AG04449 (cell line): ENCODE measurements at regions not wholly inside any gene's neighbourhood (a gene's known extent, or its start where the extent isn't known, plus 50 kb on each side); places are given as distances from the start of the nearest gene placed in this dataset.

Experiments
- CTCF ChIA-PET: fragments of 350-600 bp; formaldehyde crosslinking; extraction: SDS; loops from one replicate; lab custom pipeline; 2021; ENCODE audit warnings: antibody characterized with exemption; lab: Yijun Ruan, JAX
- POLR2A ChIA-PET: fragments of 400-600, 350-600 bp; formaldehyde crosslinking; extraction: SDS; loops from one replicate; lab custom pipeline; 2020; ENCODE audit warnings: antibody characterized with exemption, inconsistent platforms; lab: Yijun Ruan, JAX
- DNase-seq: peaks from one replicate; pipeline ENCODE4 v3.0.0-alpha.2; 2010; ENCODE audit warnings: low read depth, low spot score
- H3K4me3 ChIP-seq: 2 replicates; pipeline ENCODE4 v1.5.1; 2011; ENCODE audit warnings: low read depth, mild to moderate bottlenecking, control low read depth, low read length
- TF ChIP-seq, protein P1 (sequence below): IDR thresholded peaks from one replicate; pipeline ENCODE4 v1.5.1; 2011; ENCODE audit warnings: mild to moderate bottlenecking, moderate library complexity, low read length, control low read depth, inconsistent platforms; ENCODE audit not compliant: insufficient read depth; ENCODE audit errors: missing control alignments

DNA sequence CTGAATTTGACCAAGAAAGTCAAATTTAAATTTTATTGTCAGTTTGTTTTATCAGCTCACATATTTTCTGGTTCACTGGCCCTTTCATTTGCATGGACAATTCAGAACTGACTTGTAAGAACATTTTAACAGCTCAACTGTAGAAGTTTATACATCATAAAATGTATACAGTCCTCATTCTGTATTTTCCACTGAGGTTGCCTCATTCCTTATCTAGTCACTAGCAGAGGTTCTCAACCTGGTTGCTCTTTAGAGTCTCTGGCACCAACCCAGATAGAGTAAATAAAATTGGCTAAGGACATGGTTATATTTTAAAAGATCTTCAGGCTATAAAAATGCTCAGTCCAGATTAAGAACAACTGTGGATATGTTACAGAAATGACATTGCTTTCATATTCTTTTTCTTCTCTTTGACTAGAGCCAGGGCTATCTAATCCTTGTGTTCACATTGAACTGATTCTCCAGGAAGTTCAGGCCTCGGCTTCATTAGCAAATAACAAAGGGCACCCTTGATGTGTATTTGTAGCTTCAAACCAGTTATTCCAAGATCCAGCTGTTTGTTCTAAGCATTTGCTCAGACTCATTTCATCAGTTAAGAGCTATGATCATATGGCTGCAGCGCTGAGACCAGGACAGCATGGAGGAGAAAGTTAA is 782.5 kb downstream of the ETS1 start:
- CTCF ChIA-PET: no interaction called here
- DNase-seq: no peak

DNA sequence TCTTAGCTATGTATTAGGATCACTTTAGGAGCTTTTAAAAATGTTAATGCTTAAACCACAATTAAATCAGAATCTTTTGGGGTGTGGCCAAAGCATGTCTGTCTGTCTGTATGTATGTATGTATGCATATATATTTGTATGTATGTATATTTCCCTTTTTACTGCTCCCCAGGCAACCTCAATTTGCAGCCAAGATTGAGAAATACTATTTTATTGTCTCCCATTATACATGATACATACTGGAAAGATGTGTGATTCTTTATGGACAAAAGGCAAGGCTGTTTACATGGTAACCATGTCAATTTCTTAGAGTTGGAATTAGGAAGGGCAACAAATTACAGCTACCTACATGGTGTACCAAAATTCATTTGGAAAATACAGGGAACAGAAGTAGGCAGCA is 783.6 kb downstream of the ETS1 start:
- CTCF ChIA-PET: no interaction called here

More for the DNA sequence above, 782.5 kb downstream of the ETS1 start:
- POLR2A ChIA-PET: no interaction called here
- TF ChIP-seq, protein P1, sequence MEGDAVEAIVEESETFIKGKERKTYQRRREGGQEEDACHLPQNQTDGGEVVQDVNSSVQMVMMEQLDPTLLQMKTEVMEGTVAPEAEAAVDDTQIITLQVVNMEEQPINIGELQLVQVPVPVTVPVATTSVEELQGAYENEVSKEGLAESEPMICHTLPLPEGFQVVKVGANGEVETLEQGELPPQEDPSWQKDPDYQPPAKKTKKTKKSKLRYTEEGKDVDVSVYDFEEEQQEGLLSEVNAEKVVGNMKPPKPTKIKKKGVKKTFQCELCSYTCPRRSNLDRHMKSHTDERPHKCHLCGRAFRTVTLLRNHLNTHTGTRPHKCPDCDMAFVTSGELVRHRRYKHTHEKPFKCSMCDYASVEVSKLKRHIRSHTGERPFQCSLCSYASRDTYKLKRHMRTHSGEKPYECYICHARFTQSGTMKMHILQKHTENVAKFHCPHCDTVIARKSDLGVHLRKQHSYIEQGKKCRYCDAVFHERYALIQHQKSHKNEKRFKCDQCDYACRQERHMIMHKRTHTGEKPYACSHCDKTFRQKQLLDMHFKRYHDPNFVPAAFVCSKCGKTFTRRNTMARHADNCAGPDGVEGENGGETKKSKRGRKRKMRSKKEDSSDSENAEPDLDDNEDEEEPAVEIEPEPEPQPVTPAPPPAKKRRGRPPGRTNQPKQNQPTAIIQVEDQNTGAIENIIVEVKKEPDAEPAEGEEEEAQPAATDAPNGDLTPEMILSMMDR: no peak
- no peak overlapping the region for H3K4me3 ChIP-seq

DNA sequence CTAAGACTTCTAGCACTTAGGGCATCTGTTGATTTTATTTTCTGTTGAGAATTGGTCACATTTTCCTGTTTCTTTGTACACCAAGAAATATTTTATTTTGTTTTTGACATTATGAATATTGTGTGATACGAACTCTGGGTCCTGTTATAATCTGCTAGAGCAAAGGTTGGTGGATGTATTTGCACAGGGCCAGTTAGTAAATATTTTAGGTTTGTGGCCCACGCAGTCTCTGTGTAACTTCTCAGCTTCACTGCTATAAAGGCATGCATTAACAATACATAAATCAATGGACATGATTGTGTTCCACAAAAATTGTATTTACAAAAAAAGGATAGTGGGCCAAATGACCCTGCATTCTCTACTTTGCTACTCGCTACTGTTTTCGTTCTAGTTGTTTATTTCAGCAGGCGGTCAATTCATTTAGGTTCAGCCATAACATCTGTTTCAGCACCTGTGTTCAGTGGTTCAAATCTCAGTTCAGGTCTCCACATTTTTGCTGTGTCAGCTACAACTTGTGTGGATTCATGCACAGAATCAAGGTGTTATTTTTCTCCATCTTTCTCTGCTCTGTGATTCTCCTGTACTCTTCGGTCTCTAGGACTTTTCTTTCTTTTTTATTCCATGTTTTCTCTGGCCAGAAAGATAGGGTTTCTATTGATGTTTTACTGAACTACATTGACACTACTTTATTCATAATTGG is 786.2 kb downstream of the ETS1 start:
- no peak for DNase-seq
- POLR2A ChIA-PET: no interaction called here
- TF ChIP-seq, protein P1: no peak
- CTCF ChIA-PET: no interaction called here
- H3K4me3 ChIP-seq: no peak overlapping the region

More for the DNA sequence above, 783.6 kb downstream of the ETS1 start:
- POLR2A ChIA-PET: no interaction called here
- H3K4me3 ChIP-seq: no peak overlapping the region
- TF ChIP-seq, protein P1: no peak
- DNase-seq: no peak

DNA sequence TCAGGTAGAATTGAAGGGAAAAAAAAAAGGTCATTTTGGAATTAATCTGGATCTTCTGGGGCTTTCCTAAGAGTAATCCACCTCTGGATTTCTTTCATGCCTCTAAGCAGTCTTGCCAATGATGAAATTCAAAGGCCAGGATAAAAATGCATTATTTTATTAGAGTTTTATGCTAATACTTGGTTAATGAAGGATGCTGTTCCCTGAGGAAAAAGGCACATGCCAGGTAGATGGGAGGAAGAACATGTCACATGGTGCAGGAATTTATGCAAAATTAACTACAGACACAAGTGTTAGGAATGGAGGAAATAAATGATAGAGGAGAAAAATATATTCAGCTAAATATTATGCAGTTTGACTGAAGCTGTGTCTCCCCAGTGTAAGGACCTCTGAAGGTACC is 792.0 kb downstream of the ETS1 start:
- TF ChIP-seq, protein P1: no peak
- CTCF ChIA-PET: no interaction called here

DNA sequence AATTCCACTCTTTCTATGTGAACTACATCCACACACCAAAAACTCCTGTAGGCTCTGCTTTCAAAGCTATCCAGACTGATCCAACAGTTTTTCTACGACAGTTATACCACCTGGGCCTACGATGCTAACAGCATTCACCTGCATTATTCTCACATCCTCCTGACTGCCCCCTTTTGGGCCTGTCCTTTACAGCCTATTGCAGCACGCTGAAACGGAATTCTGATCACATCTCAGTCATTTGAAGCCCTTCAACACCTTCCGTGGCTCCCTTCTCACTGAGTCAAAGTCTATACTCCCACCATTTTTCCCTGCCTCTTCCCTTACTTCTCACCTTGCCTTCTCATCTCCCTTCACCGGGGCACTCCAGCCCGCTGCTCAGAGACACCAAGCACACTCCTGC is 791.3 kb upstream of the KIRREL3 start:
- POLR2A ChIA-PET: no interaction called here
- no peak overlapping the region for H3K4me3 ChIP-seq
- TF ChIP-seq, protein P1: no peak
- DNase-seq: no peak
- CTCF ChIA-PET: no interaction called here

More for the DNA sequence above, 792.0 kb downstream of the ETS1 start:
- no peak for DNase-seq
- H3K4me3 ChIP-seq: no peak overlapping the region
- POLR2A ChIA-PET: no interaction called here

DNA sequence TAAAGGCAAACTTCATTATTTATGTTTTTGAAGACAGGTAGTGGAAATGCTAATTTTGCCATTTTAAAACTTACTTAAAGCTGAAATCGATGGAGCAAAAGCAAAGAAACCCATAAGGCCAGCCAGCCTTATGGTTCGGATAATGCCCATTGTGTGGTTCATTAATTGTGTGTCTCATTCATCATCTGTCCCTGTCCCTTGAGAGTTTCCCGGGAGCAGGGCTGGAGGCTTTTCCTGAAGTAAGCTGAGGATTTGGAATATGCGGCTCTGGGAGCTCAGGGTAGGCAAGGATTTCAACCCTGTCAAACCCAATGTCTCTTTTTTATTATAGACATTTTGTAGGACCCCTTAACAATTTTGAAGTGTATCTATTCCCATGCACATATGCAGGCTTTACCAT is 790.0 kb upstream of the KIRREL3 start:
- ChIA-PET POLR2A (no interaction called here), CTCF (interaction anchor here (0.8 kb wide), 1 partner anchor 53 kb away, joined by 4 read pairs; no protein-coding TSS in a partner anchor)
- TF ChIP-seq, protein P1: no peak
- H3K4me3 ChIP-seq: no peak overlapping the region
- no peak for DNase-seq
